Stimulated activated naive B cell treated with anti-CD40 and anti-IgM and Interleukin-4, amounts not matched to agents 10 μg/mL and 1 μg/mL and 100 μg/mL, for 72 hours (primary cell): ENCODE measurements at regions not wholly inside any gene's neighbourhood (a gene's known extent, or its start where the extent isn't known, plus 50 kb on each side); places are given as distances from the start of the nearest gene placed in this dataset.

ENCODE experiments used
- ATAC-seq, 2 donors: fragments of 150-1000 bp; cut with Tn5 transposase; replicated peaks; 2 replicates each; pipeline ENCODE4 v1.10.0; 2021; ENCODE audit warnings: moderate library complexity in 1 of 2
- DNase-seq: peaks from one replicate; pipeline ENCODE4 v3.0.0; 2021
- H3K27ac Mint-ChIP-seq: one replicate; pipeline ENCODE4 v1.8.0; 2022; ENCODE audit warnings: mild to moderate bottlenecking, mixed read lengths
- H3K27me3 Mint-ChIP-seq, 2 donors: one replicate each; pipeline ENCODE4 v1.8.0; 2022; ENCODE audit warnings: mixed read lengths in 2 of 2
- H3K36me3 Mint-ChIP-seq, 2 donors: one replicate each; pipeline ENCODE4 v1.8.0; 2022; ENCODE audit warnings: mixed read lengths in 2 of 2, mild to moderate bottlenecking in 1 of 2
- H3K4me1 Mint-ChIP-seq, 2 donors: one replicate each; pipeline ENCODE4 v1.8.0; 2022; ENCODE audit warnings: mixed read lengths in 2 of 2, mild to moderate bottlenecking in 1 of 2
- H3K4me3 Mint-ChIP-seq, 2 donors: one replicate each; pipeline ENCODE4 v1.8.0; 2022; ENCODE audit warnings: mild to moderate bottlenecking in 2 of 2, mixed read lengths in 2 of 2, moderate library complexity in 1 of 2
- H3K9me3 Mint-ChIP-seq, 2 donors: one replicate each; pipeline ENCODE4 v1.8.0; 2022; ENCODE audit warnings: mixed read lengths in 2 of 2, mild to moderate bottlenecking in 1 of 2

DNA sequence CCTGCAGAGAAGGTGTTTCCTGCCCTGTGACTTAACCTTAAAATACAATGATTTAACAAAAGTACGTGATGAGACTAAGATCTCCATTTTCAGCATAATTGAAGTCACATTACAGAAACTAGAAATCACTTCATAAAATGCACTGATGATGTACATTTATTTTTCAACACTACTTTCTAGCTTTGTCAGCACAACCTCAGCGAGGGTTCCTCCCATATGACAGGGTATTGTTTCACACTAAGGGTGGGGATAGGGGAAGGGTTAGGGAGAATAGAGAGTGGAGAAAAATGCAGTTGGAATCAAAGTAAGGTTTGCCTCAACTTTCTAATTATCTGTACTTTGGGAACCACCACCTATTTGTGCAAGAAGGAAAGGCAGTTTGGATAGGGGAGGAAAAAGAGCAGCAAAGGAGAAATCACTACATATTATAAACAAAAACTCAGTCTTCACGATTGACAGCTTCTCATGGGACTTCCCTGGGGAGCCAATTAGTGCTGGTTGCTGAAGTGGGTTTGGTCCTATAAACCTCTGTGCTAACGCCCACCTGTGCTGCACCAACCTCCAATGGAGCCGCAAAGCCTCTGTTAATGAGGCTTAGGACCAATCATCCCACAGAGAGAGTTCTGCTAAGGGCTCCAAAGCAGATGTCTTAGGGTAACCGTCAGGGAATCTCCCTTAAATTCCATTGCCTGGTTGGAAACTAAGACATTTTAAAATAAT, 369.2 kb upstream of the PDE4D start:
- H3K27me3 Mint-ChIP-seq, result no peaks in the 10 kb centered on the region
- H3K4me1 Mint-ChIP-seq, result peaks cover 7% of the 10 kb centered on the region in 2 donors
- no peak overlapping the region for H3K4me3 Mint-ChIP-seq
- no peak overlapping the region for H3K27ac Mint-ChIP-seq
- no peak for ATAC-seq
- no peaks in the 10 kb centered on the region for H3K36me3 Mint-ChIP-seq
- DNase-seq, result no peak
- no peaks in the 10 kb centered on the region for H3K9me3 Mint-ChIP-seq

- Mint-ChIP-seq H3K4me3 (no peak overlapping the region), H3K36me3 (no peaks in the 10 kb centered on the region), H3K27ac (no peak overlapping the region), H3K27me3 (no peaks in the 10 kb centered on the region), H3K9me3 (no peaks in the 10 kb centered on the region), H3K4me1 (peaks cover 7% of the 10 kb centered on the region in 2 donors)
- ATAC-seq, result no peak
- no peak for DNase-seq
These were observed 368.2 kb upstream of the PDE4D start for GRCh38 chr5:60261732-60262131.

DNA sequence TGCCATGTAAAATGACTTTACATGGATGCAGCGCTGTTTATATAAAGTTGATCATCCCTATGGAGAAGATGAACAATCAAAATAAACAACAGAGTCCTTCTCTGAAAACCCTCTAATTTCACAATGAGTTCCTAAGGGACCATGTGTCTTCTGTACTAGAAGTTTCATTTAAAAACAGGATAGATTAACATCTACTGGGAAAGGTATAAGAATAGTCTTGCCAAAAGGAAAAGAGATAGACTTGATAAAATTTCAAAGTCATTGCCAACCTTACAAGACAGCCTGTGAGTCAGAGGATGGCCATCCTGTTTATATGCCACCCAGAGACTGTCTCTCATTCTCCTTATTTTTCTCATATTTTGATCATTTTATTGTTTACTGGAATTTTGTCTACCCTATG, 367.1 kb upstream of the PDE4D start:
- H3K4me1 Mint-ChIP-seq, result peaks cover 7% of the 10 kb centered on the region in 2 donors
- H3K36me3 Mint-ChIP-seq, result no peaks in the 10 kb centered on the region
- no peak overlapping the region for H3K27ac Mint-ChIP-seq
- H3K9me3 Mint-ChIP-seq, result no peaks in the 10 kb centered on the region
- no peak overlapping the region for H3K4me3 Mint-ChIP-seq
- no peak for ATAC-seq
- DNase-seq, result no peak
- no peaks in the 10 kb centered on the region for H3K27me3 Mint-ChIP-seq

DNA sequence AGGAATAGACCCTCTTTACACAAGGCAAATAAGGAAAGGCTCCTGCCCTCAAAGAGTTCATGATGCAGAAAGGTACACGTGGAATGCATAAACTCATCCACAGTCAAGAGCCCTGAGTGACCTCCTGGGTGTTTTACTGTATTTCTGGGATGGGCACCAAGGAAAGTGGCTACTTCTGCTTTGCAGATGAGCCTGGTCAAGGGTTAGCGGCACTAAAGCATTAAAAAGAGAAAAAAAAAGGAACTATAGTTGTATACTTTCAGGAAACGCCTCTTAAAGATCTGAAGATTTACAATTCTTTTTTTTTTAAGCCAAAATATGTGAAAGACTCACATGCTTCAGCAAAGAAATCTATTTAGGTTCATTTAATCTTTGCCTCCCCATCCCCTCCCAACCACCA, 366.2 kb upstream of the PDE4D start:
- no peak overlapping the region for H3K4me3 Mint-ChIP-seq
- H3K4me1 Mint-ChIP-seq, result peaks cover 7% of the 10 kb centered on the region in 2 donors
- H3K27ac Mint-ChIP-seq, result no peak overlapping the region
- no peaks in the 10 kb centered on the region for H3K36me3 Mint-ChIP-seq
- ATAC-seq (no peak), DNase-seq (no peak)
- H3K9me3 Mint-ChIP-seq, result no peaks in the 10 kb centered on the region
- no peaks in the 10 kb centered on the region for H3K27me3 Mint-ChIP-seq

GRCh38 chr5:60257596-60258271, 364.2 kb upstream of the PDE4D start:
- H3K36me3 Mint-ChIP-seq, result no peaks in the 10 kb centered on the region
- DNase-seq (no peak), ATAC-seq (no peak)
- H3K27ac Mint-ChIP-seq, result no peak overlapping the region
- H3K27me3 Mint-ChIP-seq, result no peaks in the 10 kb centered on the region
- no peak overlapping the region for H3K4me3 Mint-ChIP-seq
- no peaks in the 10 kb centered on the region for H3K9me3 Mint-ChIP-seq
- peaks cover 7% of the 10 kb centered on the region in 2 donors for H3K4me1 Mint-ChIP-seq

DNA sequence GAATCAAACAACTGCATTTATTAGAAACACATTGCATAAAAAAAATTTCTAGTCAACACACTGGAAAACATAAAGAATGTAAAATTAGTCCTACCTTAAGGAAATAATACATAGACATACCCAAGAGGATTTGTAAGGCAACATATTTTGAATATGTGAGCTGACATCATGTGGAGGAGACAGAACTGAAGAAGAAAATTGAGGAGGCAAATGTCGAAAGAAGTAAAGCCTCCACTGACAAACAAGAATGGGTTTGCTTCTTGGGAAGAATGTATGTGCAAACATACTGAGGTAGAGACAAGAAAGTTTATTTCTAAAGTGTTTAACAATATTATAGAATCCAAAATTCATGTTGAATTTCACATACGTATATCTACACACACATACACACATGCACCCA, 363.0 kb upstream of the PDE4D start:
- Mint-ChIP-seq H3K4me1 (peaks cover 3 to 7% of the 10 kb centered on the region in 2 donors), H3K4me3 (no peak overlapping the region), H3K27me3 (no peaks in the 10 kb centered on the region), H3K27ac (no peak overlapping the region), H3K36me3 (no peaks in the 10 kb centered on the region), H3K9me3 (no peaks in the 10 kb centered on the region)
- ATAC-seq, result no peak
- DNase-seq, result no peak

GRCh38 chr5:60248901-60249300, 355.4 kb upstream of the PDE4D start:
- Mint-ChIP-seq H3K27ac (peak overlapping the region; percentile 22), H3K36me3 (peaks cover 0 to 3% of the 10 kb centered on the region in 2 donors), H3K27me3 (no peaks in the 10 kb centered on the region), H3K9me3 (peaks cover 11 to 13% of the 10 kb centered on the region in 2 donors), H3K4me1 (peaks cover 12 to 19% of the 10 kb centered on the region in 2 donors), H3K4me3 (no peak overlapping the region)
- peak; percentile 96 to 97 for ATAC-seq
- peak; percentile 28 for DNase-seq

GRCh38 chr5:60243713-60244112, 350.2 kb upstream of the PDE4D start:
- no peak for DNase-seq
- peaks cover 25 to 41% of the 10 kb centered on the region in 2 donors for H3K9me3 Mint-ChIP-seq
- H3K27me3 Mint-ChIP-seq, result no peaks in the 10 kb centered on the region
- no peak overlapping the region for H3K27ac Mint-ChIP-seq
- H3K4me3 Mint-ChIP-seq, result no peak overlapping the region
- ATAC-seq, result no peak
- peaks cover 8 to 14% of the 10 kb centered on the region in 2 donors for H3K4me1 Mint-ChIP-seq
- peaks cover 4 to 20% of the 10 kb centered on the region in 2 donors for H3K36me3 Mint-ChIP-seq

- Mint-ChIP-seq H3K27ac (no peak overlapping the region), H3K9me3 (peaks cover 0 to 3% of the 10 kb centered on the region in 2 donors), H3K36me3 (no peaks in the 10 kb centered on the region), H3K4me1 (no peaks in the 10 kb centered on the region), H3K4me3 (no peak overlapping the region), H3K27me3 (no peaks in the 10 kb centered on the region)
- ATAC-seq (no peak), DNase-seq (no peak)
These were observed 338.7 kb upstream of the PDE4D start for GRCh38 chr5:60232036-60232795.

DNA sequence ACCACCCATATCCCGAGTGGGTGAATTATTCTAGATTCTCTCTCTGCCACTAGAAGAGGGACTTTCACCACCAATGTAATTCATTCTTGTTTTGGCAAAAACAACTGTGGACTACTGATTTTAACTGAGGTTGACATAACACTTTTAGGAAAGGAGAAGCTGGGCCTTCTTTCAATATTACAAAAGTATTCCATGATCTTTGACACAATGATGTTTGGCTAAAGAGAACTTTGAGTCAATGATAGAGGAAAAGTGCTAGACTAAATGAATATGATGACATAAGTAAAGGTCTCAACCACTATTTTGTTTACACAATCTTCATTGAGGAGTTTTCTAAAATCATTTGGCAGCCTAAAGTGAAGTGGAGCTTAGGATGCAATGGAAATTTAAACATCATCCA, 336.9 kb upstream of the PDE4D start:
- no peak overlapping the region for H3K27ac Mint-ChIP-seq
- H3K27me3 Mint-ChIP-seq, result no peaks in the 10 kb centered on the region
- DNase-seq (no peak), ATAC-seq (no peak)
- no peaks in the 10 kb centered on the region for H3K36me3 Mint-ChIP-seq
- no peak overlapping the region for H3K4me3 Mint-ChIP-seq
- no peaks in the 10 kb centered on the region for H3K9me3 Mint-ChIP-seq
- no peaks in the 10 kb centered on the region for H3K4me1 Mint-ChIP-seq

GRCh38 chr5:60229691-60230185, 336.2 kb upstream of the PDE4D start:
- H3K9me3 Mint-ChIP-seq, result no peaks in the 10 kb centered on the region
- no peaks in the 10 kb centered on the region for H3K4me1 Mint-ChIP-seq
- no peak overlapping the region for H3K4me3 Mint-ChIP-seq
- no peak for ATAC-seq
- no peaks in the 10 kb centered on the region for H3K36me3 Mint-ChIP-seq
- H3K27me3 Mint-ChIP-seq, result no peaks in the 10 kb centered on the region
- DNase-seq, result no peak
- no peak overlapping the region for H3K27ac Mint-ChIP-seq

DNA sequence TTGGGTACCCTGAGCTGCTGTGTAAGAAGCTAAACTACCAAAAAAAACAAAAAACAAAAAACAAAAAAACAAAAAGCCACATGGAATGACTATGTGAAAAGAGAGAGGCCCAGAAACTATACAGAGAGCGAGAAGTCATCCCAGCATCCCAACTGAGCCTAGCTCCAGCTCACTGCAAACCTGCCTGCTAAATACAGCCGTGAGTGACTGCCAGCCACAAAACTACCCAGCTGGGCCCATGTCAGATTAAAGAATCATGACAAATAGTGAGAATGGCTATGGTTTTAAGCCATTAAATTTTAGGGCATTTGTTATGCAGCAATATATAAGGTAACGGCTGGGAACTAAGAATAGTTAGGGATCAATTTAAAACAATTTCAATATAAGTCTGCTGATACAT, 335.1 kb upstream of the PDE4D start:
- no peak overlapping the region for H3K27ac Mint-ChIP-seq
- no peaks in the 10 kb centered on the region for H3K36me3 Mint-ChIP-seq
- no peak for ATAC-seq
- H3K4me1 Mint-ChIP-seq, result no peaks in the 10 kb centered on the region
- no peaks in the 10 kb centered on the region for H3K27me3 Mint-ChIP-seq
- no peaks in the 10 kb centered on the region for H3K9me3 Mint-ChIP-seq
- no peak overlapping the region for H3K4me3 Mint-ChIP-seq
- DNase-seq, result no peak

- Mint-ChIP-seq H3K27me3 (no peaks in the 10 kb centered on the region), H3K36me3 (no peaks in the 10 kb centered on the region), H3K9me3 (no peaks in the 10 kb centered on the region), H3K4me3 (no peak overlapping the region), H3K4me1 (no peaks in the 10 kb centered on the region), H3K27ac (no peak overlapping the region)
- DNase-seq (no peak), ATAC-seq (no peak)
These were observed 332.6 kb upstream of the PDE4D start for GRCh38 chr5:60226128-60226527.

- Mint-ChIP-seq H3K4me3 (no peak overlapping the region), H3K27ac (no peak overlapping the region), H3K9me3 (no peaks in the 10 kb centered on the region), H3K36me3 (no peaks in the 10 kb centered on the region), H3K27me3 (no peaks in the 10 kb centered on the region), H3K4me1 (no peaks in the 10 kb centered on the region)
- no peak for DNase-seq
- no peak for ATAC-seq
These were observed 329.8 kb upstream of the PDE4D start for GRCh38 chr5:60223342-60223741.
